ENCODE measurements at regions not wholly inside any gene's neighbourhood (a gene's known extent, or its start where the extent isn't known, plus 50 kb on each side); places are given as distances from the start of the nearest gene placed in this dataset.

GRCh38 chr6:77019081-77019480, 444.2 kb downstream of the HTR1B start:
- CTCF ChIA-PET: no interaction called here

GRCh38 chr6:77017537-77017936, 445.8 kb downstream of the HTR1B start:
- DNase-seq: no peak
- Histone ChIP-seq H3K36me3 (ENCODE audit: insufficient read depth, low read length) (no peaks in the 10 kb centered on the region), H3K27ac (ENCODE audit: low read depth, low read length) (no peak overlapping the region), H3K9me3 (ENCODE audit: low read length) (no peaks in the 10 kb centered on the region), H3K27me3 (ENCODE audit: insufficient read depth, low read length, poor library complexity, severe bottlenecking) (no peaks in the 10 kb centered on the region), H3K4me1 (ENCODE audit: insufficient read depth, low read length) (no peaks in the 10 kb centered on the region), H3K4me3 (ENCODE audit: low read length) (no peak overlapping the region)
- Mint-ChIP-seq H3K27ac (no peak overlapping the region), H3K4me1 (no peaks in the 10 kb centered on the region), H3K27me3 (peaks cover 0 to 1% of the 10 kb centered on the region in 2 donors), H3K9me3 (peaks cover 0 to 22% (median 6%) of the 10 kb centered on the region in 5 donors), H3K4me3 (no peak overlapping the region), H3K36me3 (no peaks in the 10 kb centered on the region)
- ChIA-PET POLR2A (no interaction called here), CTCF (no interaction called here)

More at GRCh38 chr6:77019081-77019480, 444.2 kb downstream of the HTR1B start:
- no peaks in the 10 kb centered on the region for H3K36me3 ChIP-seq (ENCODE audit: insufficient read depth, low read length)
- no peak overlapping the region for H3K27ac Mint-ChIP-seq
- H3K27ac ChIP-seq (ENCODE audit: low read depth, low read length): no peak overlapping the region
- POLR2A ChIA-PET: no interaction called here
- no peaks in the 10 kb centered on the region for H3K27me3 Mint-ChIP-seq
- no peak for DNase-seq
- H3K27me3 ChIP-seq (ENCODE audit: insufficient read depth, low read length, poor library complexity, severe bottlenecking): no peaks in the 10 kb centered on the region
- H3K4me1 Mint-ChIP-seq: no peaks in the 10 kb centered on the region
- no peak overlapping the region for H3K4me3 Mint-ChIP-seq
- no peak overlapping the region for H3K4me3 ChIP-seq (ENCODE audit: low read length)
- no peaks in the 10 kb centered on the region for H3K9me3 ChIP-seq (ENCODE audit: low read length)
- H3K9me3 Mint-ChIP-seq: peaks cover 0 to 13% (median 2%) of the 10 kb centered on the region in 5 donors
- H3K36me3 Mint-ChIP-seq: no peaks in the 10 kb centered on the region
- H3K4me1 ChIP-seq (ENCODE audit: insufficient read depth, low read length): no peaks in the 10 kb centered on the region

- H3K27ac ChIP-seq (ENCODE audit: low read depth, low read length): no peak overlapping the region
- no peak overlapping the region for H3K4me3 Mint-ChIP-seq
- no peak overlapping the region for H3K27ac Mint-ChIP-seq
- no peaks in the 10 kb centered on the region for H3K36me3 ChIP-seq (ENCODE audit: insufficient read depth, low read length)
- no peaks in the 10 kb centered on the region for H3K4me1 ChIP-seq (ENCODE audit: insufficient read depth, low read length)
- H3K27me3 Mint-ChIP-seq: peaks cover 0 to 1% of the 10 kb centered on the region in 2 donors
- no peaks in the 10 kb centered on the region for H3K36me3 Mint-ChIP-seq
- H3K4me3 ChIP-seq (ENCODE audit: low read length): no peak overlapping the region
- CTCF ChIA-PET: no interaction called here
- H3K9me3 ChIP-seq (ENCODE audit: low read length): no peaks in the 10 kb centered on the region
- POLR2A ChIA-PET: no interaction called here
- H3K4me1 Mint-ChIP-seq: no peaks in the 10 kb centered on the region
- no peaks in the 10 kb centered on the region for H3K27me3 ChIP-seq (ENCODE audit: insufficient read depth, low read length, poor library complexity, severe bottlenecking)
- H3K9me3 Mint-ChIP-seq: peaks cover 3 to 16% (median 8%) of the 10 kb centered on the region in 5 donors
- DNase-seq: no peak
Measured at GRCh38 chr6:77015350-77015749, 447.9 kb downstream of the HTR1B start.

- Mint-ChIP-seq H3K4me3 (no peak overlapping the region), H3K4me1 (no peaks in the 10 kb centered on the region), H3K27me3 (peaks cover 0 to 1% of the 10 kb centered on the region in 2 donors), H3K27ac (no peak overlapping the region), H3K9me3 (peaks cover 3 to 20% (median 8%) of the 10 kb centered on the region in 5 donors), H3K36me3 (no peaks in the 10 kb centered on the region)
- Histone ChIP-seq H3K27me3 (ENCODE audit: insufficient read depth, low read length, poor library complexity, severe bottlenecking) (no peaks in the 10 kb centered on the region), H3K9me3 (ENCODE audit: low read length) (no peaks in the 10 kb centered on the region), H3K4me3 (ENCODE audit: low read length) (no peak overlapping the region), H3K27ac (ENCODE audit: low read depth, low read length) (no peak overlapping the region), H3K4me1 (ENCODE audit: insufficient read depth, low read length) (no peaks in the 10 kb centered on the region), H3K36me3 (ENCODE audit: insufficient read depth, low read length) (no peaks in the 10 kb centered on the region)
- DNase-seq: no peak
- POLR2A ChIA-PET: no interaction called here
- CTCF ChIA-PET: no interaction called here
Measured at GRCh38 chr6:77011929-77012545, 451.3 kb downstream of the HTR1B start.

- Histone ChIP-seq H3K36me3 (ENCODE audit: insufficient read depth, low read length) (no peaks in the 10 kb centered on the region), H3K9me3 (ENCODE audit: low read length) (no peaks in the 10 kb centered on the region), H3K4me1 (ENCODE audit: insufficient read depth, low read length) (no peaks in the 10 kb centered on the region), H3K27ac (ENCODE audit: low read depth, low read length) (no peak overlapping the region), H3K4me3 (ENCODE audit: low read length) (no peak overlapping the region), H3K27me3 (ENCODE audit: insufficient read depth, low read length, poor library complexity, severe bottlenecking) (no peaks in the 10 kb centered on the region)
- Mint-ChIP-seq H3K4me1 (no peaks in the 10 kb centered on the region), H3K27me3 (peaks cover 0 to 1% of the 10 kb centered on the region in 2 donors), H3K27ac (no peak overlapping the region), H3K4me3 (no peak overlapping the region), H3K9me3 (peaks cover 3 to 25% (median 8%) of the 10 kb centered on the region in 5 donors), H3K36me3 (no peaks in the 10 kb centered on the region)
- DNase-seq: peak in 1 of 5 donors; percentile 39
- ChIA-PET POLR2A (no interaction called here), CTCF (no interaction called here)
Measured at GRCh38 chr6:77010931-77011542, 452.3 kb downstream of the HTR1B start.

GRCh38 chr6:76992553-76992952, 470.7 kb downstream of the HTR1B start:
- DNase-seq: no peak
- H3K36me3 ChIP-seq (ENCODE audit: insufficient read depth, low read length): no peaks in the 10 kb centered on the region

GRCh38 chr6:76984572-76984971, 478.7 kb downstream of the HTR1B start:
- Histone ChIP-seq H3K4me1 (ENCODE audit: insufficient read depth, low read length) (no peaks in the 10 kb centered on the region), H3K9me3 (ENCODE audit: low read length) (no peaks in the 10 kb centered on the region), H3K27me3 (ENCODE audit: insufficient read depth, low read length, poor library complexity, severe bottlenecking) (no peaks in the 10 kb centered on the region), H3K36me3 (ENCODE audit: insufficient read depth, low read length) (no peaks in the 10 kb centered on the region), H3K27ac (ENCODE audit: low read depth, low read length) (no peak overlapping the region), H3K4me3 (ENCODE audit: low read length) (no peak overlapping the region)
- no peaks in the 10 kb centered on the region for H3K4me1 Mint-ChIP-seq
- no peaks in the 10 kb centered on the region for H3K27me3 Mint-ChIP-seq
- H3K4me3 Mint-ChIP-seq: no peak overlapping the region
- CTCF ChIA-PET: no interaction called here
- H3K27ac Mint-ChIP-seq: no peak overlapping the region
- no peak for DNase-seq
- no peaks in the 10 kb centered on the region for H3K36me3 Mint-ChIP-seq
- POLR2A ChIA-PET: no interaction called here
- peaks cover 4 to 18% (median 10%) of the 10 kb centered on the region in 5 donors for H3K9me3 Mint-ChIP-seq

More at GRCh38 chr6:76992553-76992952, 470.7 kb downstream of the HTR1B start:
- no peaks in the 10 kb centered on the region for H3K4me1 Mint-ChIP-seq
- H3K4me3 ChIP-seq (ENCODE audit: low read length): no peak overlapping the region
- H3K36me3 Mint-ChIP-seq: no peaks in the 10 kb centered on the region
- H3K9me3 Mint-ChIP-seq: peaks cover 6 to 23% (median 12%) of the 10 kb centered on the region in 5 donors
- no peak overlapping the region for H3K27ac ChIP-seq (ENCODE audit: low read depth, low read length)
- no peak overlapping the region for H3K4me3 Mint-ChIP-seq
- no peaks in the 10 kb centered on the region for H3K4me1 ChIP-seq (ENCODE audit: insufficient read depth, low read length)
- H3K9me3 ChIP-seq (ENCODE audit: low read length): no peaks in the 10 kb centered on the region
- H3K27ac Mint-ChIP-seq: no peak overlapping the region
- CTCF ChIA-PET: no interaction called here
- H3K27me3 ChIP-seq (ENCODE audit: insufficient read depth, low read length, poor library complexity, severe bottlenecking): no peaks in the 10 kb centered on the region
- POLR2A ChIA-PET: no interaction called here
- H3K27me3 Mint-ChIP-seq: no peaks in the 10 kb centered on the region

- no peak overlapping the region for H3K4me3 ChIP-seq (ENCODE audit: low read length)
- no peak for DNase-seq
- H3K36me3 ChIP-seq (ENCODE audit: insufficient read depth, low read length): no peaks in the 10 kb centered on the region
- H3K4me3 Mint-ChIP-seq: no peak overlapping the region
- CTCF ChIA-PET: no interaction called here
- no peaks in the 10 kb centered on the region for H3K4me1 Mint-ChIP-seq
- no peak overlapping the region for H3K27ac ChIP-seq (ENCODE audit: low read depth, low read length)
- no peaks in the 10 kb centered on the region for H3K36me3 Mint-ChIP-seq
- POLR2A ChIA-PET: no interaction called here
- no peak overlapping the region for H3K27ac Mint-ChIP-seq
- no peaks in the 10 kb centered on the region for H3K4me1 ChIP-seq (ENCODE audit: insufficient read depth, low read length)
- no peaks in the 10 kb centered on the region for H3K27me3 ChIP-seq (ENCODE audit: insufficient read depth, low read length, poor library complexity, severe bottlenecking)
- peaks cover 4 to 13% (median 6%) of the 10 kb centered on the region in 5 donors for H3K9me3 Mint-ChIP-seq
- H3K27me3 Mint-ChIP-seq: peaks cover 0 to 1% of the 10 kb centered on the region in 2 donors
- H3K9me3 ChIP-seq (ENCODE audit: low read length): no peaks in the 10 kb centered on the region
Measured at GRCh38 chr6:76982476-76983199, 480.7 kb downstream of the HTR1B start.

Data from CD8-positive, alpha-beta memory T cell (primary cell).